CD14-positive monocyte (primary cell): ENCODE measurements at regions not wholly inside any gene's neighbourhood (a gene's known extent, or its start where the extent isn't known, plus 50 kb on each side); places are given as distances from the start of the nearest gene placed in this dataset.

ENCODE experiments used
- DNase-seq, 3 donors: peaks; one replicate each; pipeline ENCODE4 v3.0.0-alpha.2; 2011 to 2022
- H2AFZ ChIP-seq: 2 replicates; pipeline ENCODE4 v1.6.0; 2012; ENCODE audit warnings: mild to moderate bottlenecking, low read depth, low read length, inconsistent platforms; ENCODE audit not compliant: insufficient read depth, poor library complexity, severe bottlenecking
- H3K27ac ChIP-seq, 2 donors: 1 replicate in 1 of 2; 2 replicates in 1 of 2; pipeline ENCODE4 v1.5.1; 2012 to 2013; ENCODE audit warnings: low read length in 2 of 2, control low read depth in 1 of 2, inconsistent platforms in 1 of 2, low read depth in 1 of 2, mild to moderate bottlenecking in 1 of 2
- H3K27me3 ChIP-seq, 2 donors: one replicate each; pipeline versions ENCODE4 v1.6.0 to v1.6.1; 2011 to 2013; ENCODE audit warnings: low read length in 2 of 2; ENCODE audit not compliant: control insufficient read depth in 2 of 2, insufficient read depth in 2 of 2
- H3K36me3 ChIP-seq, 2 donors: replicated peaks in 1 of 2; 1 replicate in 1 of 2; 2 replicates in 1 of 2; pipeline versions ENCODE4 v1.5.1 to v1.6.1; 2012 to 2013; ENCODE audit warnings: low read length in 2 of 2, control low read depth in 1 of 2, inconsistent platforms in 1 of 2, mild to moderate bottlenecking in 1 of 2; ENCODE audit not compliant: insufficient read depth in 2 of 2, control insufficient read depth in 1 of 2
- H3K4me1 ChIP-seq, 2 donors: 1 replicate in 1 of 2; 2 replicates in 1 of 2; pipeline versions ENCODE4 v1.5.1 to v1.6.1; 2012 to 2013; ENCODE audit warnings: low read length in 2 of 2, control low read depth in 1 of 2, inconsistent platforms in 1 of 2, mild to moderate bottlenecking in 1 of 2, moderate library complexity in 1 of 2; ENCODE audit not compliant: insufficient read depth in 2 of 2, control insufficient read depth in 1 of 2
- H3K4me2 ChIP-seq: replicated peaks from 2 replicates; pipeline ENCODE3; 2012; ENCODE audit warnings: low read length, moderate library complexity, mild to moderate bottlenecking; ENCODE audit not compliant: poor library complexity, severe bottlenecking; ENCODE audit errors: extremely low read depth
- H3K4me3 ChIP-seq, 3 experiments: fragments of 200-600 bp in 1 of 3; sonication (generic) in 1 of 3; replicated peaks in 1 of 3; 1 replicate in 2 of 3; 2 replicates in 1 of 3; pipeline ENCODE4 v1.5.1; 2011 to 2013; ENCODE audit warnings: low read length in 3 of 3, mild to moderate bottlenecking in 3 of 3, control low read depth in 2 of 3, low read depth in 2 of 3, inconsistent platforms in 1 of 3, moderate library complexity in 1 of 3
- H3K79me2 ChIP-seq: 2 replicates; pipeline ENCODE4 v1.6.0; 2012; ENCODE audit warnings: mild to moderate bottlenecking, control low read depth, inconsistent platforms, low read length, moderate library complexity; ENCODE audit not compliant: insufficient read depth
- H3K9ac ChIP-seq: 2 replicates; pipeline ENCODE4 v1.6.0; 2017; ENCODE audit warnings: low read length, mild to moderate bottlenecking; ENCODE audit not compliant: insufficient read depth, poor library complexity, severe bottlenecking
- H3K9me3 ChIP-seq, 2 donors: replicated peaks in 1 of 2; 1 replicate in 1 of 2; 2 replicates in 1 of 2; pipeline versions ENCODE4 v1.5.1 to v1.6.1; 2012 to 2013; ENCODE audit warnings: low read length in 2 of 2, control low read depth in 1 of 2; ENCODE audit not compliant: control insufficient read depth in 1 of 2, insufficient read depth in 1 of 2
- H4K20me1 ChIP-seq: 2 replicates; pipeline ENCODE4 v1.6.0; 2012; ENCODE audit warnings: mild to moderate bottlenecking, low read length, control low read depth, moderate library complexity; ENCODE audit not compliant: insufficient read depth
- H3K27ac Mint-ChIP-seq, 7 donors: one replicate each; pipeline ENCODE4 v1.8.0; 2020; ENCODE audit warnings: mild to moderate bottlenecking in 7 of 7, mixed read lengths in 7 of 7, moderate library complexity in 6 of 7, inconsistent platforms in 2 of 7
- H3K27me3 Mint-ChIP-seq, 3 donors: one replicate each; pipeline ENCODE4 v1.8.0; 2021 to 2022; ENCODE audit warnings: low read depth in 3 of 3, mild to moderate bottlenecking in 3 of 3, mixed read lengths in 3 of 3, moderate library complexity in 3 of 3, inconsistent platforms in 1 of 3
- H3K36me3 Mint-ChIP-seq, 2 donors: one replicate each; pipeline ENCODE4 v1.8.0; 2020; ENCODE audit warnings: mixed read lengths in 2 of 2, inconsistent platforms in 1 of 2, mild to moderate bottlenecking in 1 of 2
- H3K4me1 Mint-ChIP-seq: one replicate; pipeline ENCODE4 v1.8.0; 2020; ENCODE audit warnings: mild to moderate bottlenecking, mixed read lengths
- H3K4me3 Mint-ChIP-seq, 2 donors: one replicate each; pipeline ENCODE4 v1.8.0; 2020; ENCODE audit warnings: mild to moderate bottlenecking in 2 of 2, mixed read lengths in 2 of 2, moderate library complexity in 1 of 2
- H3K9me3 Mint-ChIP-seq, 7 donors: one replicate each; pipeline ENCODE4 v1.8.0; 2020 to 2022; ENCODE audit warnings: mixed read lengths in 7 of 7, mild to moderate bottlenecking in 6 of 7, moderate library complexity in 6 of 7, inconsistent platforms in 2 of 7
- CTCF ChIP-seq: fragments of 200-600 bp; IDR thresholded peaks from one replicate; pipeline ENCODE4 v1.8.0; 2022; ENCODE audit warnings: antibody characterized with exemption, mild to moderate bottlenecking
- WGBS: methylation state at CpG from one replicate; pipeline ENCODE4 v1.1.5; 2013; ENCODE audit warnings: missing lambda C conversion rate; ENCODE audit not compliant: insufficient coverage; 5-methylcytosine and 5-hydroxymethylcytosine counted together
- intact Hi-C, 2 donors: fragments of 100-400 bp; cut with micrococcal nuclease; formaldehyde crosslinking; loops; one replicate each; pipeline versions ENCODE4 v1.15.0 to v1.15.1; 2023

DNA sequence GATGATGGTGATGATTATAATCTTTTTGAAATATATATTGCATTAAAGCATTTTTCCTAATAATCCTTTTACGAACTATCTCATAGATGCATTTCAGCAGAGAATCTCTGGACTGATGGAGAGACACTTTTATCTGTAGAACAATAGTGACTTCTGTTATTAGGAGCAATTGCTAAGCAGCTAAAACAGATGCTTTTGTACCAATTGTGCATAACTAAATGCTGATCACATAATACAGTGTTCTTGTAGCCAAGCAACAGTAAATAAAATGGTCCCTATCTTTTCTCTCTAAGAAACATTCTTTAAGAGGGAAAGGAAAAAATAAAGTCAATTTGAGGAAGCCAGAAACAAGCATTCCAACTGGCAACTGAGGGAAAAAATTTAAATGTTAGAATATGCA is 405.8 kb upstream of the GOLIM4 start:
- no peaks in the 10 kb centered on the region for H3K9me3 Mint-ChIP-seq
- Histone ChIP-seq H3K4me1 (no peaks in the 10 kb centered on the region), H3K4me2 (no peak overlapping the region), H3K27me3 (no peaks in the 10 kb centered on the region), H3K79me2 (no peaks in the 10 kb centered on the region), H3K9me3 (no peaks in the 10 kb centered on the region), H3K9ac (no peak overlapping the region), H2AFZ (no peak overlapping the region), H3K36me3 (no peaks in the 10 kb centered on the region), H4K20me1 (no peaks in the 10 kb centered on the region), H3K4me3 (no peak overlapping the region), H3K27ac (no peak overlapping the region)
- no peak overlapping the region for H3K4me3 Mint-ChIP-seq
- no CpG with 5 or more reads among the region's 1 CpG for WGBS
- no peak for TF ChIP-seq CTCF
- H3K27ac Mint-ChIP-seq = no peak overlapping the region
- no peaks in the 10 kb centered on the region for H3K36me3 Mint-ChIP-seq
- DNase-seq = no peak
- no peaks in the 10 kb centered on the region for H3K27me3 Mint-ChIP-seq
- H3K4me1 Mint-ChIP-seq = no peaks in the 10 kb centered on the region
- intact Hi-C loops = no loop called here

DNA sequence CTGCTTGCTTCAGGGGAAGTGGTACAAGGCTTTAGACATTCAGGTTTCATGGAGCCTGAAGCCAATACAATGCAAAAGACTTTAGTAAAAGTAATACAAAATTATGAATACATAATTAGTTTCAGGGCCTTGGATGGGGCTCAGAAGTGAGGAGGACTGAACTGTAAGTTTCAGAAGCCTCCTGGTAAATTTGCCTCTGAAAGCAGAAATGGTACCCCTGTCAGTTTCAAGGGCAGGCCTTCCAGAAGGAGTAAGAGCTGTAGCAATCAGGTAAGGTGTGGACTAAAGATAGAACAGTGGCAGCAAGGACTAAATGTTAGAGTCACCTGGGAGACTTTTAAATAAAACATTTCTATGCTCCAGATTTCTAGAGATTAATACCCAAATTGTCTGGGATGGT is 402.5 kb upstream of the GOLIM4 start:
- Mint-ChIP-seq H3K27me3 (no peaks in the 10 kb centered on the region), H3K4me3 (no peak overlapping the region), H3K27ac (no peak overlapping the region), H3K36me3 (no peaks in the 10 kb centered on the region), H3K4me1 (no peaks in the 10 kb centered on the region), H3K9me3 (no peaks in the 10 kb centered on the region)
- H3K27me3 ChIP-seq = no peaks in the 10 kb centered on the region
- no peaks in the 10 kb centered on the region for H3K4me1 ChIP-seq
- no peaks in the 10 kb centered on the region for H4K20me1 ChIP-seq
- H3K36me3 ChIP-seq = no peaks in the 10 kb centered on the region
- no peak for TF ChIP-seq CTCF
- no peak overlapping the region for H3K27ac ChIP-seq
- no peak overlapping the region for H3K4me2 ChIP-seq
- no peak overlapping the region for H3K9ac ChIP-seq
- no peak for DNase-seq
- no peaks in the 10 kb centered on the region for H3K79me2 ChIP-seq
- H2AFZ ChIP-seq = no peak overlapping the region
- H3K4me3 ChIP-seq = no peak overlapping the region
- H3K9me3 ChIP-seq = no peaks in the 10 kb centered on the region
- intact Hi-C loops = no loop called here
